ENCODE measurements at regions not wholly inside any gene's neighbourhood (a gene's known extent, or its start where the extent isn't known, plus 50 kb on each side); places are given as distances from the start of the nearest gene placed in this dataset.

- TF ChIP-seq, protein P1, sequence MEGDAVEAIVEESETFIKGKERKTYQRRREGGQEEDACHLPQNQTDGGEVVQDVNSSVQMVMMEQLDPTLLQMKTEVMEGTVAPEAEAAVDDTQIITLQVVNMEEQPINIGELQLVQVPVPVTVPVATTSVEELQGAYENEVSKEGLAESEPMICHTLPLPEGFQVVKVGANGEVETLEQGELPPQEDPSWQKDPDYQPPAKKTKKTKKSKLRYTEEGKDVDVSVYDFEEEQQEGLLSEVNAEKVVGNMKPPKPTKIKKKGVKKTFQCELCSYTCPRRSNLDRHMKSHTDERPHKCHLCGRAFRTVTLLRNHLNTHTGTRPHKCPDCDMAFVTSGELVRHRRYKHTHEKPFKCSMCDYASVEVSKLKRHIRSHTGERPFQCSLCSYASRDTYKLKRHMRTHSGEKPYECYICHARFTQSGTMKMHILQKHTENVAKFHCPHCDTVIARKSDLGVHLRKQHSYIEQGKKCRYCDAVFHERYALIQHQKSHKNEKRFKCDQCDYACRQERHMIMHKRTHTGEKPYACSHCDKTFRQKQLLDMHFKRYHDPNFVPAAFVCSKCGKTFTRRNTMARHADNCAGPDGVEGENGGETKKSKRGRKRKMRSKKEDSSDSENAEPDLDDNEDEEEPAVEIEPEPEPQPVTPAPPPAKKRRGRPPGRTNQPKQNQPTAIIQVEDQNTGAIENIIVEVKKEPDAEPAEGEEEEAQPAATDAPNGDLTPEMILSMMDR (IDR thresholded peaks at IDR 0.05): no peak
- no peak for TF ChIP-seq POLR2A (IDR thresholded peaks at IDR 0.05)
Observed at GRCh38 chr3:193903966-193904365, 232.0 kb upstream of the HES1 start.

Measured in prostate gland (tissue), 2 donors.